NCI-H2107 treated with DMSO at 0.1 percent for 48 hours (cell line): ENCODE measurements at regions not wholly inside any gene's neighbourhood (a gene's known extent, or its start where the extent isn't known, plus 50 kb on each side); places are given as distances from the start of the nearest gene placed in this dataset.
A peak's percentile ranks its signal among the peaks of the same experiment; 100 is the strongest.

ENCODE experiments used
- DNase-seq: peaks from one replicate; lab custom pipeline; 2025; ENCODE audit not compliant: unreplicated experiment; lab: John Stamatoyannopoulos, UW

- DNase-seq = no peak
Observed at GRCh38 chr2:104746858-104747257, 107.1 kb upstream of the POU3F3 start.

- DNase-seq = no peak
Observed at GRCh38 chr2:104749856-104750460, 104.0 kb upstream of the POU3F3 start.

DNA sequence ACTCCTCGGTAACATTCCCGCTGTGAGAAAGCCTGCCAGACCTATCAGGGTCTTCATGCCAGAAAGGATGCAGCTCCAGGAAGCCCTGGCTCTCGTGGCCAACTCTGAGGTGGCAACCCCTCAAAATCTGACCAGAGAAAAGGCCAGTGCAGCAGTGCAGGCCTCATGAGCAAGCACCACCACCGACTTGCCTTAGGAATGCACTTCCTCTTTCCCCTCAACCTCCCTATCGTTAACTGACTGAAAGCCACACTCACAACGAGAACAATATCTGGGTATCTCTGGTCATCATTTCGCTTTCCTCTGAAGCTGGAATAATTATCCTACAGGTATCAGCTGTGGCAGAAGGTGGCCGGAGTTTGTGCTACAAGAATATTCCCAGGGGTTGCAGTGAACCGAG, 101.4 kb upstream of the POU3F3 start:
- DNase-seq = no peak

DNA sequence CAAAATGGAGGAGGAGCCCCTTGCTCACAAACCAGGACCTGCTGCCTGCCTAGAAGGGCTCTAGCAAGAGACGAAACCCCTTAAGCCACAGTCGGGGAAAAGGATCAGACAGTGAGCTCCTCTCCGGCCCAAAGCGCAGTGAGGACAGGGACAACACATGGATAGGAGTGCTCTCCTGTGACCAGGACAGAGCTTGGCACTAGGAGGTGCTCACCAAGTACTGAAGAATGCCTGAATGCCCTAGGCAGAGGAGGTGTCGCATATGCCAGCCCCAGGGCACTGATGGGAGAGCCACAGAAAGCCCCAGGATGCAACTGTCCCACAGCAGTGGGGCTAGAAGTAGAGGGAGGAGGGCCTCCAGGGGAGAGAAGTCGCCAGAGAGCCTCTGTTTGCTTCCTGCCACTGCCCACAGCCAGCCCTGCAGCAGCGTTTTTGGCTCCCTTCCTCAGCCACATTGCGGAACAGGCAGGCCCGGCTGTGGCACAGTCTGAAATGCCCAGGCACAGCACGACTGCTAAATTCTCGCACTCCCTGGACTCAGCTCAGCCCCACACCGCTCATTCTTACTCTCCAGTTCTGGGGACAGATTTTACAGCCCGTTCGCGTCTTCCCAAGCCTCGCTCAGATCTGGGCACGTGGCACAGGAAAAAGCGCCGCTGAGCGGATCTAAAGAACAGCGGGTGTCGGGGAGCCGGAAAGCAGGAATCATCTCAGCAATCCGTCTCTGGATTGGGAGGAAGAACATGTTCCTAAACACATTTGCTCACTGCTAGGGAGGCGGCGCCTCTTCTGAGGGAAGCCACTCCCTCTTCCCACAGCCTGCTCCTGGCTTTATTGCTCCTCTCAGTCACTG, 98.7 kb upstream of the POU3F3 start:
- DNase-seq = no peak

GRCh38 chr2:104756118-104756517, 97.8 kb upstream of the POU3F3 start:
- no peak for DNase-seq

DNA sequence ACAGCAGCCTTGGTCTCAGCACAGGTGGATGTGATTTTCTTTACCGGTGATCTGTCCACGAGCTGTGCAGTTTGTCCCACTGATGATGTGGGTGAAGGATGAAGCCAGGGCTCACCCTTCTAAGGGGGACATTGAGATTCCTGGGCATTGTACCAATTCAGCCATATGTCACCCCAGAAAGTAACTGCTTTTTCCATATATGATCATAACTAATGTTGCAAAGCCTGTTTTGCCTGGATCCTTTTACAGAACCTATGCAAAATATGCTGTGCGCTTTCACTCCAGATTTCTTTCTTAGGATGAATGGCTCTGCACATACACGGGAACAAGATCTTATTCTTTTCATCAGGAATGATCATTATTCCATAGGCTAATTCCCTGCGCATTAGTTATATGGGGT, 96.9 kb upstream of the POU3F3 start:
- DNase-seq = no peak

GRCh38 chr2:104758199-104758620, 95.7 kb upstream of the POU3F3 start:
- peak; percentile 22 for DNase-seq

DNA sequence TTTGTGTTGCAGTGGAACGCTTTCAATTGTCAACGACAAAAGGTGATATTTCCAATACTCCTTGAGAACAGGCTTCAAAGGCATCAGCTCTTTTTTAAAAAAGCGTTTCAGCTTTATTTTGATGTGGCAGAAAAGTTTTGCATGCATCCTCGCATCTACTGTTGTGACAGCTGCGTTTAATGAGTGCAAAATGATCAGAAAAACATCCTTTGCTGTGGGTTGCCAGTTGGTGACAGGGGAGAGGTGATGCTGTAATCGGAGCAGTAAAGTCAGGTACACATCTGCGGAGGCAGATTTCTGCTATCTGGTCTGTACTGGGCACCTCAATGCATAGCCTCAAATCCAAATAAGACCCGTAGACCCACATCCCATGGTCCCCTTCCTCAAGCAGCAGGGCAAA, 91.9 kb upstream of the POU3F3 start:
- no peak for DNase-seq

GRCh38 chr2:104766683-104767082, 87.2 kb upstream of the POU3F3 start:
- no peak for DNase-seq

- no peak for DNase-seq
Observed at GRCh38 chr2:104768694-104769093, 85.2 kb upstream of the POU3F3 start.

DNA sequence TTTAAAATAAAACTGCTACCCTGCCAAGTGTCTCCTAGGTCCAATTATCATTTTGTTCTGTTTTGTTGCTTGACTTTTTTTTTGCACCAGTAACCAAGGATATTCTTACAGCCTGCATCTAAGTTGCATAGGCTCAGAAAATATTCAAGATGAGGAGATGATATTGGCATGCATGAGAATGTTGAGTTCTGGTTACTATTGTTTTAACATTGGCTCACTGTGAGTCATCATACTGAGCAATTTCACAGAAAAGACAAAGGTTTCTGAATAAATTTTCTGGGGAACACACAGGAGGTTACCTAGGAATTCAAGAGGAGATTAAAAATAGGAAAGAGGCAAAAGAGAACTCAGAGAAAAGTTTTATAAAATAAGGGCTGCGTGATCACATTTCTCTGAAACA, 84.8 kb upstream of the POU3F3 start:
- DNase-seq = no peak

- no peak for DNase-seq
Observed at GRCh38 chr2:104772996-104773395, 80.9 kb upstream of the POU3F3 start.

- no peak for DNase-seq
Observed at GRCh38 chr2:104774631-104775030, 79.3 kb upstream of the POU3F3 start.

DNA sequence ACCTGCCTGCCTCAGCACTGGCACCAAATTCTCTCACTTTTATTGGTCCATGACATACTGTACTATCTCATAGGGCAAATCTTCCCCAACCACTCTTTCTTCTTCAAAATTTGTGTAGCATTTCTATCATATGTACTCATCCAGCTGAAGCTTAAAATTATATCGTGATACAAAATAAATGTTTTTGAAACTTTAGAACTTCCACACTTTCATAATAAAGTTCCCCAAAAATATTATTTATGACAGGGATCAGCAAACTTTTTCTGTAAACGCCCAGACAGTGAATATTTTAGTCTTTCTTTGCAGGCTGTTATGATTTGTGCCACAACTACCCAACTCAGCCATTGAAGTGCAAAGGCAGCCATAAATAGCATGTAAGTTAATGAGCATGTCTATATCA, 76.2 kb upstream of the POU3F3 start:
- no peak for DNase-seq

DNA sequence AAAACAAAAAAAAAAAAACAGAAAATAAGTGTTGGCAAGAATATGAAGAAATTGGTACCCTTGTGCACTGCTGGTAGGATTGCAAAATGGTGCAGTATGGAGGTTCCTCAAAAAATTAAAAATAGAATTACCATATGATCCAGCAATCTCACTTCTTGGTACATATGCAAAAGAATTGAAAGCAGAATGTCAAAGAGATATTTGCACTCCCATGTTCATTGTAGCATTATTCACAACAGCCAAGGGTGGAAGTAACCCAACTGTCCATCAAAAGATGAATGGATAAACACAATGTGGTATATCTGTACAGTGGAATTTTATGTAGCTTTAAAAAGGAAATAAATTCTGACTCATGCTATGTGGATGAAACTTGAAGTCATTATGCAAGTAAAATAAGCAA, 72.8 kb upstream of the POU3F3 start:
- no peak for DNase-seq

DNA sequence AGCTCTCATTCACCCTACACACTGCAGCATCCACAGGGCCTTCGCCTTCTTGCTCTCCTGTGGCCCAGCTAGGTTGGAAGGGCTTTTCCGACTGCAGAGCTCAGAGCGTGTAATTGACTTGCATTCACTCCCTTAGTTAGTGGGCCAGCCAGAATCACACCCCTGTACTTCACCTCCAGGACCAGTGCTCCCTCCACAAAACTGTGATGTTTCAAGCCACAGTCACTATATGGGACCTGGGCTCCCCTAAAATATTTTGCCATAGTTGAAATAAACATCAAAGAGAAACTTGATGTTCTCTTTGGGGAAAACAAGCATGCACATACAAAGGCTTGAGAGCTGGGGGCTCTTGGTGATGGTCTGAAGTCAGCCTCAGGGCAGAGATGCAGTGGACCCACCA, 69.7 kb upstream of the POU3F3 start:
- no peak for DNase-seq

DNA sequence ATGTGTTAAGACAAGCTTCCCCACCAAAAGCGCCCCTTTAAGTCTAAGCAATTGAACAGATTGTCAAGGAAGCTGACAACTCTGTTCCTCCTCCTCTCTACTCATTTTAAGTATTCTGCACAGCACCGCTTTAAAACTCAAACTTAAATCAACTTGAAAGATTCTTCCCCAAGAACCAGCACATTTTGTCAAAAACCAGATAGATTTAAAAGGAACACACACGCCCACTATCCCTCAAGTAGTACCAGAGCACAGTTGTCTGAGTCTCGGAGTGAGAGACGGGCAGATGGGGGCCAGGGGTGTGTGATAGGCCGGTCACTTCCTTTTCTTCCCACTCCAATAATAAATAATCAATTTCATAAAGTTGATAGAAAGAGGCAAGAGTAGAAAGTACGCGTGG, 67.7 kb upstream of the POU3F3 start:
- DNase-seq = no peak

- no peak for DNase-seq
Observed at GRCh38 chr2:104786821-104787220, 67.1 kb upstream of the POU3F3 start.

GRCh38 chr2:104787298-104788065, 66.4 kb upstream of the POU3F3 start:
- DNase-seq = no peak

GRCh38 chr2:104788742-104789455, 65.0 kb upstream of the POU3F3 start:
- DNase-seq = no peak

- DNase-seq = no peak
Observed at GRCh38 chr2:104790100-104790811, 63.7 kb upstream of the POU3F3 start.
